NB4 (cell line): ENCODE measurements at regions not wholly inside any gene's neighbourhood (a gene's known extent, or its start where the extent isn't known, plus 50 kb on each side); places are given as distances from the start of the nearest gene placed in this dataset.

Source experiments
- DNase-seq: peaks from one replicate; pipeline ENCODE4 v3.0.0; 2010; ENCODE audit warnings: low read depth
- H3K4me3 ChIP-seq: one replicate; pipeline ENCODE4 v1.5.1; 2011; ENCODE audit warnings: mild to moderate bottlenecking, low read depth, low read length, moderate library complexity
- CTCF ChIP-seq: IDR thresholded peaks from one replicate; pipeline ENCODE4 v1.5.1; 2012; ENCODE audit warnings: low read depth, low read length
- MYC ChIP-seq: IDR thresholded peaks from 2 replicates; pipeline ENCODE4 v1.6.1; 2011; ENCODE audit warnings: low read depth, low read length
- POLR2A ChIP-seq: IDR thresholded peaks from 2 replicates; pipeline ENCODE4 v1.6.1; 2011; ENCODE audit warnings: mild to moderate bottlenecking; ENCODE audit not compliant: insufficient read length; ENCODE audit errors: extremely low read depth
- TF ChIP-seq, protein P1 (sequence below): IDR thresholded peaks from 2 replicates; pipeline ENCODE4 v1.6.1; 2011; ENCODE audit warnings: low read depth, low read length

- peak; percentile 5 for DNase-seq
- TF ChIP-seq POLR2A (no peak), CTCF (no peak), MYC (no peak)
- TF ChIP-seq, protein P1, sequence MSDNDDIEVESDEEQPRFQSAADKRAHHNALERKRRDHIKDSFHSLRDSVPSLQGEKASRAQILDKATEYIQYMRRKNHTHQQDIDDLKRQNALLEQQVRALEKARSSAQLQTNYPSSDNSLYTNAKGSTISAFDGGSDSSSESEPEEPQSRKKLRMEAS, result no peak
- H3K4me3 ChIP-seq, result no peak overlapping the region
These were observed 738.5 kb upstream of the CHRM3 start for GRCh38 chr1:238647877-238648276.

DNA sequence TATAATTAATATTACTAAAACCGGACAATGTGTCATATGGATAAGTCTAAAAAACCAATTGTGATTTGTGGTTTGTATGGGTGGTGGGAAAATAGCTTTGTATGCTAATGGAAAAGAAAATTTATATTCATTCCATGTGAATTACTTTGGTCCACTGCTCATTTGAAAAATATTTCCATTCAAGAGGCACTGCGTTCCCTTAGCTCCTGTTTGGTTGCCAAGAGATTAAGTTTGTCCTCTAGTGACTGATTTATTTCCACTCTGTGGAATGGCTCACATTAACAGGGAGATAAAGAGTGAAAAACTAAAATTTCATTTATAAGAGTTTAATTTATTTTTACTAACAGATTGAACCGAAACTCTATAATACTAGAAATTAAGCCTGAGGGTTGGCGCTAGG, 744.1 kb upstream of the CHRM3 start:
- DNase-seq, result no peak
- no peak overlapping the region for H3K4me3 ChIP-seq
- no peak for TF ChIP-seq CTCF
- no peak for TF ChIP-seq MYC
- TF ChIP-seq POLR2A, result no peak
- TF ChIP-seq, protein P1, result no peak

DNA sequence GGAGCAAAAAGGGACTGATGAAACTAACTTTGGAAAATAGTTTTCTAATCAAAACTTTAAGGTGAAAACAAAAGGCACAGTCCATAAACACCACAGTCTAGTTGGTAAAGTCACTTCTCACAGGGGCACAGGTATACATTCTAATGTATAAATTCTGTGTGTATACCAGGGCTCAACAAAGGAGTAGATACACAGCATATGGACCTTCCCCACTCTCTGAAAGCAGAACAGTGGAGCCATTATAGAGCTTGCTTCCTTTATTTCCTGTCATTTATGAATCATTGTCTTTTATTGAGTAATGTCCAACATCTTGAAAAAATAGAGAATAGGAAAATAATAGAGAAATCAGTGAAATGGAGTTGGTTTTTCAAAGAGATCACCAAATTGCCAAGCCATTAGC, 746.5 kb upstream of the CHRM3 start:
- no peak overlapping the region for H3K4me3 ChIP-seq
- no peak for TF ChIP-seq POLR2A
- TF ChIP-seq MYC, result no peak
- TF ChIP-seq, protein P1, result no peak
- DNase-seq, result no peak

GRCh38 chr1:238628110-238628509, 737.4 kb upstream of the ZP4 start:
- H3K4me3 ChIP-seq, result no peak overlapping the region
- DNase-seq, result no peak
- TF ChIP-seq CTCF (no peak), MYC (no peak), POLR2A (no peak)
- TF ChIP-seq, protein P1, result no peak

GRCh38 chr1:238624776-238625175, 734.1 kb upstream of the ZP4 start:
- TF ChIP-seq MYC (no peak), CTCF (no peak), POLR2A (no peak)
- TF ChIP-seq, protein P1, result no peak
- no peak overlapping the region for H3K4me3 ChIP-seq
- no peak for DNase-seq

- H3K4me3 ChIP-seq, result no peak overlapping the region
- TF ChIP-seq CTCF, result no peak
- TF ChIP-seq, protein P1, result no peak
- no peak for TF ChIP-seq MYC
- no peak for DNase-seq
These were observed 730.7 kb upstream of the ZP4 start for GRCh38 chr1:238621405-238621804.
